GM12865 (cell line): ENCODE measurements at regions not wholly inside any gene's neighbourhood (a gene's known extent, or its start where the extent isn't known, plus 50 kb on each side); places are given as distances from the start of the nearest gene placed in this dataset.

Experiments used
- DNase-seq: peaks from one replicate; pipeline ENCODE4 v3.0.0; 2010; ENCODE audit warnings: low read depth
- H3K4me3 ChIP-seq: 2 replicates; pipeline ENCODE4 v1.5.1; 2011; ENCODE audit warnings: mild to moderate bottlenecking, low read depth, low read length, control low read depth
- TF ChIP-seq, protein P1 (sequence below): IDR thresholded peaks from 2 replicates; pipeline ENCODE4 v1.5.1; 2011; ENCODE audit warnings: low read length, control low read depth, low read depth, inconsistent platforms; ENCODE audit not compliant: insufficient read depth; ENCODE audit errors: missing control alignments

DNA sequence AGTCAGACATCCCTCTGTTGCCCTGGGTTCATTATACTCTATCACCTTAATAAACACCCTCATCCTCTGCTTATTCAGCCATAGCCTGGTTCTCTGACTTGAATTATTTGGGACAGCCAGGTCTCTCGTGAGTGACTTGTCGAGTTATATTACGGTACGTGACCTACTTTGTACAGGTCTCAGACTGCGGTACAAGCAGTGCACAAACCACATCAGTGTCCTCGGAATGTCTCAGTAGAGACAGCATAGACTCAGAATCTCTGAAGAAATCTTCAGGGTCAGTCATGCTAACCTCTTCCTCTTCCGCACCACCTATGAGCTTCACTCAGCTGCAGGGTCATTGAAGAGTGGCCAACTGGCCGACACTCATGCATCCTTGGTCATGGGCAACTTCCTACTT lies 860.8 kb downstream of the BCL11B start:
- TF ChIP-seq, protein P1, sequence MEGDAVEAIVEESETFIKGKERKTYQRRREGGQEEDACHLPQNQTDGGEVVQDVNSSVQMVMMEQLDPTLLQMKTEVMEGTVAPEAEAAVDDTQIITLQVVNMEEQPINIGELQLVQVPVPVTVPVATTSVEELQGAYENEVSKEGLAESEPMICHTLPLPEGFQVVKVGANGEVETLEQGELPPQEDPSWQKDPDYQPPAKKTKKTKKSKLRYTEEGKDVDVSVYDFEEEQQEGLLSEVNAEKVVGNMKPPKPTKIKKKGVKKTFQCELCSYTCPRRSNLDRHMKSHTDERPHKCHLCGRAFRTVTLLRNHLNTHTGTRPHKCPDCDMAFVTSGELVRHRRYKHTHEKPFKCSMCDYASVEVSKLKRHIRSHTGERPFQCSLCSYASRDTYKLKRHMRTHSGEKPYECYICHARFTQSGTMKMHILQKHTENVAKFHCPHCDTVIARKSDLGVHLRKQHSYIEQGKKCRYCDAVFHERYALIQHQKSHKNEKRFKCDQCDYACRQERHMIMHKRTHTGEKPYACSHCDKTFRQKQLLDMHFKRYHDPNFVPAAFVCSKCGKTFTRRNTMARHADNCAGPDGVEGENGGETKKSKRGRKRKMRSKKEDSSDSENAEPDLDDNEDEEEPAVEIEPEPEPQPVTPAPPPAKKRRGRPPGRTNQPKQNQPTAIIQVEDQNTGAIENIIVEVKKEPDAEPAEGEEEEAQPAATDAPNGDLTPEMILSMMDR = no peak

DNA sequence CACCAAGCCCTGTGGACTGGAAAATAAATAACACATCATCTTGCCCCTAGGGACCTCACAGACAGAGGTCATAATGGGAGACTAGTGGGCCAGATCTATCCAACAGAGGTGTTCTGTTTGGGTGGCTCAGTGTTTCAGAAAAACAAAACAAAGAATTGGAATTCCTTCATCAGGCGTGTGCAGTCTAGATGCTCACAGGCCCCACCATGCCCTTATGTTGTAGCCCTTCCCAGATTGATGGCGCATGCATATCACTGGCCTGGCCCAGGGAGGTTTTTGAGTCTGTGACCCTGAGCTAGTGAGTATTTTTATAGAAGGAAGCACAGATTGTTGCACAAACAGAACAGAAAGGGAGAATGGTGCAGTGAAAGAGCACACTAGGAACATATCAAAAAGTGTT lies 859.6 kb downstream of the BCL11B start:
- no peak for DNase-seq
- no peak overlapping the region for H3K4me3 ChIP-seq
- TF ChIP-seq, protein P1 = no peak

More for the DNA sequence above, 860.8 kb downstream of the BCL11B start:
- DNase-seq = no peak
- no peak overlapping the region for H3K4me3 ChIP-seq

DNA sequence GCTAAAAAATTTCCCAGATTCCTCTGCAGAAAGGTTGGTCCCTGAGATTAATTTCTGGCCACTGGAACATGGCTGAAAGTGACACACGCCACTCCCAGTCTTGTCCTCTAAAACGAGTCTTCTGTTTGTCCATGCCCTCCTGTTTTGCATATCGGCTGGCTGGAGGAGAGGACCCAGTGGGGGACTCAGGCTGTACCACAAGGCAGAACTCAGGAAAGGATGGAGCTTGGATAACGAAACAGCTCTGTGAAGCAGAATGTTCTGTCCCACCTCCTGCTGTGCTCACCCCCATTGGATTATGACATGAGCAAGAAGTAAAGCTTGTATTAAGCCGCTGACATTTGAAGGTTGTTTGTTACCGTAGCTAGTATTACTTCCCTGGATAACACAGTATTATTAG lies 856.2 kb downstream of the BCL11B start:
- DNase-seq = no peak
- H3K4me3 ChIP-seq = no peak overlapping the region
- TF ChIP-seq, protein P1 = no peak

DNA sequence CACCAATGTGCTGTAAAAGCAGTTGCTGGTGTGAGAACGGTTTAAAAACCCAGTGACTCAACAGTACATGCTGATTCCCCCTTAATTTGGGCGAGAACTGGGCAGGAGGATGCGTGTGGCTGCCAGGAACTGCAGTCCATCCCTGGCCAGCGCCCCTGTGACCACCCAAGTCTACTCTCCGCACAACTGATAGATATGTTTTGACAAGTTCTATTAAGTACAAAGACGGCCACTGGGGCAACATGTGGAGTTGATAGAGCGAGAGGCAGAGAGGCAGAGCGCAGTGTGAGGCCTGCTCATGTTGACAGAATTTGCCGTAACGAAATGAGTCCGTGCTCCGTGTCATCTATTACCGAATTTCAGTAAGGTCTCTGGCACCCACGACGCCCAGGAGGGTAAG lies 855.0 kb downstream of the BCL11B start:
- DNase-seq = no peak
- no peak overlapping the region for H3K4me3 ChIP-seq
- TF ChIP-seq, protein P1 = no peak

DNA sequence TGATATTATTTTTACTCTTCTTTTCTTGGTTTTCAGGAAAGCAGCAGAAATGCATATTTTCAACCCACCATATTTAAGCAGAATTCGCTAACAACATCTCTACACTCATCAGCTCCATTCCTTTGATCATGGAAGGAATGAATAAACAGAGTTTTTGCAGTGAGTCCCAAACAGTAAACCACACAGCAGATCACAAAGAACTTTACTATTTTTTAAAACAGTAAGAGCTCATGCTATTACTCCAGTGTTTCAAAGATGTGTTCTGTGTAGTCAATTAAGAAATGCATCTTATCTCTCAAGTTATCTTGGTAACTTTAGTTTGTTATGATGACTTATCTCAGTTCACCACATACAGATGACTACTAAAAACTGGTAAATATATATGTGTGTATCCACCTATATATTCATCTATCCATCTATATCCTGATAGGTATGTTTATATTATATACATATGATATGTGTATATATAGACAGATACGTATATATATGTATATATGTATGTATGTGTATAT lies 843.5 kb downstream of the BCL11B start:
- H3K4me3 ChIP-seq = no peak overlapping the region
- no peak for DNase-seq
- TF ChIP-seq, protein P1 = no peak

DNA sequence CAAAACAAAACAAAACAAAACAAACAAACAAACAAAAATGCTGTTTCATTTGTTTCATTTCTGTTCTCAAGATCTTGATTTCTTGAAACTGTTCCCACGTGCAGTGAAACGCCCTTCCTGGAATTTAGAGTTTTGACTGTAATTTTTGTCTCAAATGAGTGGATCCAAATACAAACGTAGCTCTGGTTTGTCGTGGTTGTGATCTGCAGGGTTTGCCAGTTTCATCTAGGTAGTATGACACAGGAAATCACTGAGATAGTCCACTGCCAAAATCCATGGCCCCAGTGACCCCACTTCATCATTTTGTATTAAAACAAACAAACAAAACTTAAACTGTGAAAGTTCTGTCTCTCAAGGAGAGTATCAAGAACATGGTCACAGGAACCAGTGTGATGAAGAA lies 838.6 kb downstream of the BCL11B start:
- no peak overlapping the region for H3K4me3 ChIP-seq
- DNase-seq = no peak
- TF ChIP-seq, protein P1 = no peak

DNA sequence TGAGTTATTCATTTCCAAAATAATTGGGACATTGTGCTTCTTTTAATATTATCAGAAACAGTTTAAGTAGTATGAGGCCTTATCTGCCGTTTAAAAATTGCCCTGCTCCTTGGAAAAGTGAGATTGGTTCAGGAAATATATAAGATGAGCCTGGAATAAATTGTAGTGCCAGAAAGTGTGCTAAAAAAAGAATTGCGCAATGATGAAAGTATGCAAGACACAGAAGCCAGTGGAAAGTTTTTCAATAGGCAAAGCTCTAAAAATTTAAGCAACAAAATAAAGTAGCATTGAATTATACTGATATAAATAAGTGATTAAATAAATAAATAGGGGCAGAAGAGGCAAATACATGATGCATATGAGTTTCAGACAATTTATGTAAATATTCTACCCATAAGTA lies 834.9 kb downstream of the BCL11B start:
- no peak for DNase-seq
- TF ChIP-seq, protein P1 = no peak
- H3K4me3 ChIP-seq = no peak overlapping the region
